ENCODE measurements at regions not wholly inside any gene's neighbourhood (a gene's known extent, or its start where the extent isn't known, plus 50 kb on each side); places are given as distances from the start of the nearest gene placed in this dataset.
A peak's percentile ranks its signal among the peaks of the same experiment; 100 is the strongest.

DNA sequence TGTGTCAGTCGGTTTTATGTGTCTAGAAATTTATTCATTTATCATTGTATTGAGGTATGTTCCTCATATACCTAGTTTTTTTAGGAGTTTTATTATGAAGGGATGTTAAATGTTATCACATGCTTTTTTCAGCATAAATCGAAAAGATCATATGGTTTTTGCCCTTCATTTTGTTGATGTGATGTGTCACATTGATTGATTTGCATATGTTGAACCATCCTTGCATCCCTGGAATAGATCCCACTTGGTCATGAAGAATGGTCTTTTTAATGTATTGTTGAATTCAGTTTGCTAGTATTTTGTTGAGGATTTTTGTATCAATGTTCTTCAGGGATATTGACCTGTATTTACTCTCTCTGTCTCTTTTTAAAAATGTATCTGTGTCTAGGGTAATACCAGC lies 230.3 kb downstream of the RAP2B start:
- DNase-seq (no peak), ATAC-seq (no peak)
- no peaks in the 10 kb centered on the region for H3K36me3 ChIP-seq (ENCODE audit: control insufficient read depth in 2 of 3, insufficient read depth in 3 of 3, low read length in 3 of 3)
- H3K4me3 ChIP-seq (ENCODE audit: low read length): no peak overlapping the region
- peaks cover 0 to 12% (median 0%) of the 10 kb centered on the region in 3 experiments for H3K9me3 ChIP-seq (ENCODE audit: control insufficient read depth in 2 of 3, low read length in 3 of 3)
- Mint-ChIP-seq H3K9me3 (peaks cover 0 to 41% (median 19%) of the 10 kb centered on the region in 11 donors), H3K4me3 (no peak overlapping the region), H3K4me1 (no peaks in the 10 kb centered on the region), H3K36me3 (peaks cover 0 to 12% (median 4%) of the 10 kb centered on the region in 5 donors), H3K27ac (no peak overlapping the region), H3K27me3 (peaks cover 0 to 3% (median 0%) of the 10 kb centered on the region in 5 donors)
- ChIA-PET CTCF (no interaction called here), POLR2A (no interaction called here)
- H3K4me1 ChIP-seq (ENCODE audit: control insufficient read depth in 2 of 2, insufficient read depth in 2 of 2, low read length in 2 of 2): no peaks in the 10 kb centered on the region
- intact Hi-C loops (cut with micrococcal nuclease): no loop called here
- no peak overlapping the region for H3K27ac ChIP-seq (ENCODE audit: low read depth, low read length)
- no peaks in the 10 kb centered on the region for H3K27me3 ChIP-seq (ENCODE audit: control insufficient read depth in 2 of 2, insufficient read depth in 2 of 2, low read length in 2 of 2)

DNA sequence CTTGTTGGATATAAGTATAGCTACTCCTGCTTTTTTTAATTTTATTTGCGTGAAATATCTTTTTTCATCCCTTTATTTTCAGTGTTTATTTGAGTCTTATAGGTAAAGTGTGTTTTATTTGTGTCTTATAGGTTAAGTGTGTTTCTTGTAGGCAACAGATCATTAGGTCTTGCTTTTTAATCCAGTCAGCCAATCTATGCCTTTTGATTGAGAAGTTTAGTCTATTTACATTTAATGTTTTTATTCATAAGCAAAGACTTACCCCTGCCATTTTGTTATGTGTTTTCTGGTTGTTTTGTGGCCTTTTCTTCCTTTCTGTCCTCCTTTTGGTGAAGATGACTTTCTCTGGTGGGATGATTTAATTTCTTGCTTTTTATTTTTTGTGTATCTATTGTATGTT lies 232.0 kb downstream of the RAP2B start:
- H3K9me3 Mint-ChIP-seq: peaks cover 0 to 41% (median 19%) of the 10 kb centered on the region in 11 donors
- ChIA-PET POLR2A (no interaction called here), CTCF (no interaction called here)

GRCh38 chr3:153396581-153396980 lies 234.6 kb downstream of the RAP2B start:
- H3K27me3 Mint-ChIP-seq: peaks cover 0 to 3% (median 0%) of the 10 kb centered on the region in 5 donors
- H3K27ac ChIP-seq (ENCODE audit: low read depth, low read length): no peak overlapping the region
- H3K4me3 ChIP-seq (ENCODE audit: low read length): no peak overlapping the region
- peaks cover 11 to 34% (median 29%) of the 10 kb centered on the region in 7 donors for H3K4me1 Mint-ChIP-seq
- no peak overlapping the region for H3K27ac Mint-ChIP-seq
- peaks cover 0 to 12% (median 4%) of the 10 kb centered on the region in 5 donors for H3K36me3 Mint-ChIP-seq
- DNase-seq (no peak), ATAC-seq (no peak)
- intact Hi-C loops (cut with micrococcal nuclease): no loop called here
- peaks cover 0 to 39% (median 19%) of the 10 kb centered on the region in 11 donors for H3K9me3 Mint-ChIP-seq
- peaks cover 0 to 12% (median 0%) of the 10 kb centered on the region in 3 experiments for H3K9me3 ChIP-seq (ENCODE audit: control insufficient read depth in 2 of 3, low read length in 3 of 3)
- ChIA-PET POLR2A (no interaction called here), CTCF (no interaction called here)
- H3K27me3 ChIP-seq (ENCODE audit: control insufficient read depth in 2 of 2, insufficient read depth in 2 of 2, low read length in 2 of 2): no peaks in the 10 kb centered on the region
- no peaks in the 10 kb centered on the region for H3K36me3 ChIP-seq (ENCODE audit: control insufficient read depth in 2 of 3, insufficient read depth in 3 of 3, low read length in 3 of 3)
- no peaks in the 10 kb centered on the region for H3K4me1 ChIP-seq (ENCODE audit: control insufficient read depth in 2 of 2, insufficient read depth in 2 of 2, low read length in 2 of 2)
- H3K4me3 Mint-ChIP-seq: no peak overlapping the region

More for the DNA sequence above, 232.0 kb downstream of the RAP2B start:
- Mint-ChIP-seq H3K4me3 (no peak overlapping the region), H3K27ac (no peak overlapping the region), H3K27me3 (peaks cover 0 to 3% (median 0%) of the 10 kb centered on the region in 5 donors), H3K4me1 (peaks cover 3 to 11% (median 7%) of the 10 kb centered on the region in 7 donors), H3K36me3 (peaks cover 0 to 12% (median 4%) of the 10 kb centered on the region in 5 donors)
- H3K27me3 ChIP-seq (ENCODE audit: control insufficient read depth in 2 of 2, insufficient read depth in 2 of 2, low read length in 2 of 2): no peaks in the 10 kb centered on the region
- H3K27ac ChIP-seq (ENCODE audit: low read depth, low read length): no peak overlapping the region
- ATAC-seq (no peak), DNase-seq (no peak)
- no peaks in the 10 kb centered on the region for H3K36me3 ChIP-seq (ENCODE audit: control insufficient read depth in 2 of 3, insufficient read depth in 3 of 3, low read length in 3 of 3)
- no peak overlapping the region for H3K4me3 ChIP-seq (ENCODE audit: low read length)
- no peaks in the 10 kb centered on the region for H3K4me1 ChIP-seq (ENCODE audit: control insufficient read depth in 2 of 2, insufficient read depth in 2 of 2, low read length in 2 of 2)
- peaks cover 0 to 12% (median 0%) of the 10 kb centered on the region in 3 experiments for H3K9me3 ChIP-seq (ENCODE audit: control insufficient read depth in 2 of 3, low read length in 3 of 3)
- intact Hi-C loops (cut with micrococcal nuclease): no loop called here

- no peaks in the 10 kb centered on the region for H3K36me3 ChIP-seq (ENCODE audit: control insufficient read depth in 2 of 3, insufficient read depth in 3 of 3, low read length in 3 of 3)
- no peaks in the 10 kb centered on the region for H3K4me1 ChIP-seq (ENCODE audit: control insufficient read depth in 2 of 2, insufficient read depth in 2 of 2, low read length in 2 of 2)
- peaks cover 11 to 34% (median 29%) of the 10 kb centered on the region in 7 donors for H3K4me1 Mint-ChIP-seq
- no peak overlapping the region for H3K4me3 ChIP-seq (ENCODE audit: low read length)
- DNase-seq: no peak
- CTCF ChIA-PET: no interaction called here
- peaks cover 0 to 3% (median 0%) of the 10 kb centered on the region in 5 donors for H3K27me3 Mint-ChIP-seq
- H3K36me3 Mint-ChIP-seq: peaks cover 0 to 7% (median 4%) of the 10 kb centered on the region in 5 donors
- no peak overlapping the region for H3K27ac ChIP-seq (ENCODE audit: low read depth, low read length)
- POLR2A ChIA-PET: no interaction called here
- H3K27me3 ChIP-seq (ENCODE audit: control insufficient read depth in 2 of 2, insufficient read depth in 2 of 2, low read length in 2 of 2): no peaks in the 10 kb centered on the region
- H3K9me3 ChIP-seq (ENCODE audit: control insufficient read depth in 2 of 3, low read length in 3 of 3): peaks cover 0 to 12% (median 0%) of the 10 kb centered on the region in 3 experiments
- H3K4me3 Mint-ChIP-seq: no peak overlapping the region
- no peak overlapping the region for H3K27ac Mint-ChIP-seq
- no peak for ATAC-seq
- intact Hi-C loops (cut with micrococcal nuclease): no loop called here
- H3K9me3 Mint-ChIP-seq: peaks cover 0 to 31% (median 13%) of the 10 kb centered on the region in 11 donors
Observed at GRCh38 chr3:153397794-153398193, 235.8 kb downstream of the RAP2B start.

- H3K27ac Mint-ChIP-seq: peak overlapping the region in 7 of 9 donors; percentile 6 to 79 (median 21)
- peaks cover 0 to 13% (median 4%) of the 10 kb centered on the region in 11 donors for H3K9me3 Mint-ChIP-seq
- no peaks in the 10 kb centered on the region for H3K27me3 Mint-ChIP-seq
- Histone ChIP-seq H3K4me3 (ENCODE audit: low read length) (no peak overlapping the region), H3K9me3 (ENCODE audit: control insufficient read depth in 2 of 3, low read length in 3 of 3) (no peaks in the 10 kb centered on the region), H3K27ac (ENCODE audit: low read depth, low read length) (no peak overlapping the region), H3K36me3 (ENCODE audit: control insufficient read depth in 2 of 3, insufficient read depth in 3 of 3, low read length in 3 of 3) (no peaks in the 10 kb centered on the region), H3K4me1 (ENCODE audit: control insufficient read depth in 2 of 2, insufficient read depth in 2 of 2, low read length in 2 of 2) (no peaks in the 10 kb centered on the region), H3K27me3 (ENCODE audit: control insufficient read depth in 2 of 2, insufficient read depth in 2 of 2, low read length in 2 of 2) (no peaks in the 10 kb centered on the region)
- peaks cover 0 to 1% (median 0%) of the 10 kb centered on the region in 5 donors for H3K36me3 Mint-ChIP-seq
- peak overlapping the region in 9 of 10 donors; percentile 20 to 58 (median 51) for H3K4me3 Mint-ChIP-seq
- ATAC-seq (no peak), DNase-seq (no peak)
- intact Hi-C loops (cut with micrococcal nuclease): loop anchor here in 1 of 2 donors (5.0 kb wide), 1 partner anchor 237 kb away; the partner anchor contains the start of gene RAP2B
- POLR2A ChIA-PET: no interaction called here
- H3K4me1 Mint-ChIP-seq: peaks cover 11 to 34% (median 29%) of the 10 kb centered on the region in 7 donors
- CTCF ChIA-PET: no interaction called here
Observed at GRCh38 chr3:153399636-153400035, 237.6 kb downstream of the RAP2B start.

DNA sequence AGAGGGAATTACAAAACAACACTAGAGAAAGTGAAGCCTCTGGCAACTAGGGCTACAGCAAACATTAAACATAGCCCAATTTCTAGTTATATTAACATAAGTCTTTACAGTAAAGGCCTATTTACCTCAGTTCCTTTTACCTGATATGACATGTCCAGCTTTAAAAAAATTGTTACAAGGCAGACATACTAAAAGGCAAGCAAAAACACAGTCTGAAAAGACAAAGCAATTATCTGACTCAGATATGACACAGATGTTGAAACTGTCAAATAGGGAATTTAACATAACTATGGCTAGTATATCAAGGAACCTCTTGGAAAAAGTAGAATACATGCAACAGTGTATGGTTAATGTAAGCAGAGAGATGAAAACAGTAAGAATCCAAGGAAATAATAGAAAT lies 238.6 kb downstream of the RAP2B start:
- Histone ChIP-seq H3K36me3 (ENCODE audit: control insufficient read depth in 2 of 3, insufficient read depth in 3 of 3, low read length in 3 of 3) (no peaks in the 10 kb centered on the region), H3K9me3 (ENCODE audit: control insufficient read depth in 2 of 3, low read length in 3 of 3) (no peaks in the 10 kb centered on the region), H3K4me1 (ENCODE audit: control insufficient read depth in 2 of 2, insufficient read depth in 2 of 2, low read length in 2 of 2) (no peaks in the 10 kb centered on the region), H3K27me3 (ENCODE audit: control insufficient read depth in 2 of 2, insufficient read depth in 2 of 2, low read length in 2 of 2) (no peaks in the 10 kb centered on the region), H3K27ac (ENCODE audit: low read depth, low read length) (no peak overlapping the region), H3K4me3 (ENCODE audit: low read length) (no peak overlapping the region)
- DNase-seq (no peak), ATAC-seq (no peak)
- Mint-ChIP-seq H3K4me3 (peak overlapping the region in 1 of 10 donors; percentile 54), H3K36me3 (peaks cover 0 to 1% (median 0%) of the 10 kb centered on the region in 5 donors), H3K27me3 (no peaks in the 10 kb centered on the region), H3K4me1 (peaks cover 11 to 34% (median 29%) of the 10 kb centered on the region in 7 donors), H3K9me3 (peaks cover 0 to 6% (median 0%) of the 10 kb centered on the region in 11 donors), H3K27ac (peak overlapping the region in 3 of 9 donors; percentile 29 to 79 (median 63))
- ChIA-PET CTCF (interaction anchor here (0.7 kb wide), 1 partner anchor 16 kb away, joined by 3 read pairs; no protein-coding TSS in a partner anchor), POLR2A (no interaction called here)
- intact Hi-C loops (cut with micrococcal nuclease): loop anchor here in 1 of 2 donors (5.0 kb wide), 1 partner anchor 238 kb away; the partner anchor contains the start of gene RAP2B

DNA sequence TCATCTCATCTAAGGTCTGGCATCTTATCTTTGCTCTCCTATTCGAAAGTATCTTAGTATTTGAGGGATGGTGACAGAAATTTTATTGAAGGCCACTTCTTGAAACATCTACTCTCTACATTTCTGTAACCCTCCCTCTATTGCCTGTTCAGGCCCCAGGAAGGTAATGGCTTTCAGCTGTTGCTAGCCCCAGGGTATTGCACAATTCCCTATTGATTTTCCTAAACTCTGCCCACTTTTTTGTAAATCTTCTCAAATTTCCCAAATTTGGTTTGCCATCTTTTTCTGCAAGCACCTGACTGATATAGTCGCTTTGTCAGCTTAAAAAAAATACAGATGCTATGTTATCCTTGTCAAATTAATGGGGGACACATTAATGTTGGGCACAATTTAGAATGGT lies 242.1 kb downstream of the RAP2B start:
- Histone ChIP-seq H3K27me3 (ENCODE audit: control insufficient read depth in 2 of 2, insufficient read depth in 2 of 2, low read length in 2 of 2) (no peaks in the 10 kb centered on the region), H3K27ac (ENCODE audit: low read depth, low read length) (no peak overlapping the region), H3K9me3 (ENCODE audit: control insufficient read depth in 2 of 3, low read length in 3 of 3) (no peaks in the 10 kb centered on the region), H3K36me3 (ENCODE audit: control insufficient read depth in 2 of 3, insufficient read depth in 3 of 3, low read length in 3 of 3) (no peaks in the 10 kb centered on the region), H3K4me3 (ENCODE audit: low read length) (no peak overlapping the region), H3K4me1 (ENCODE audit: control insufficient read depth in 2 of 2, insufficient read depth in 2 of 2, low read length in 2 of 2) (no peaks in the 10 kb centered on the region)
- intact Hi-C loops (cut with micrococcal nuclease): loop anchor here in 1 of 2 donors (5.0 kb wide), 1 partner anchor 242 kb away; the partner anchor contains the start of gene RAP2B
- Mint-ChIP-seq H3K27me3 (no peaks in the 10 kb centered on the region), H3K4me1 (peaks cover 8 to 22% (median 21%) of the 10 kb centered on the region in 7 donors), H3K27ac (no peak overlapping the region), H3K36me3 (peaks cover 0 to 1% (median 0%) of the 10 kb centered on the region in 5 donors), H3K9me3 (no peaks in the 10 kb centered on the region), H3K4me3 (no peak overlapping the region)
- ChIA-PET POLR2A (no interaction called here), CTCF (no interaction called here)
- DNase-seq: no peak
- no peak for ATAC-seq
